Loucy (cell line): ENCODE measurements at regions not wholly inside any gene's neighbourhood (a gene's known extent, or its start where the extent isn't known, plus 50 kb on each side); places are given as distances from the start of the nearest gene placed in this dataset.

Experiments
- H2AFZ ChIP-seq: fragments of 200-600 bp; sonication (generic); 2 replicates; pipeline ENCODE4 v1.6.0; 2016; ENCODE audit warnings: antibody characterized with exemption, mild to moderate bottlenecking, low read length, moderate library complexity
- H3F3A ChIP-seq: fragments of 200-600 bp; 2 replicates; pipeline ENCODE4 v1.6.0; 2016; ENCODE audit warnings: antibody characterized with exemption, low read depth, mild to moderate bottlenecking
- H3K27me3 ChIP-seq: fragments of 200-600 bp; sonication (generic); 2 replicates; pipeline ENCODE4 v1.6.1; 2014; ENCODE audit warnings: low read length, mild to moderate bottlenecking; ENCODE audit not compliant: insufficient read depth, poor library complexity, severe bottlenecking
- H3K36me3 ChIP-seq: fragments of 200-600 bp; sonication (generic); 2 replicates; pipeline ENCODE4 v1.6.1; 2016; ENCODE audit warnings: low read length; ENCODE audit not compliant: insufficient read depth
- H3K4me1 ChIP-seq: fragments of 200-600 bp; sonication (generic); 2 replicates; pipeline ENCODE4 v1.5.1; 2014; ENCODE audit warnings: low read length, mild to moderate bottlenecking; ENCODE audit not compliant: insufficient read depth, poor library complexity, severe bottlenecking
- H3K4me2 ChIP-seq: fragments of 200-600 bp; sonication (generic); 2 replicates; pipeline ENCODE4 v1.6.0; 2014; ENCODE audit warnings: antibody characterized with exemption, low read length, low read depth, mild to moderate bottlenecking; ENCODE audit not compliant: poor library complexity, severe bottlenecking
- H3K4me3 ChIP-seq: fragments of 200-600 bp; sonication (generic); 2 replicates; pipeline ENCODE4 v1.5.1; 2014; ENCODE audit warnings: low read length, mild to moderate bottlenecking, mixed read lengths; ENCODE audit not compliant: poor library complexity, severe bottlenecking
- H3K79me2 ChIP-seq: fragments of 200-600 bp; sonication (generic); 2 replicates; pipeline ENCODE4 v1.6.1; 2014; ENCODE audit warnings: low read length; ENCODE audit not compliant: insufficient read depth
- H3K9ac ChIP-seq: fragments of 200-600 bp; sonication (generic); 2 replicates; pipeline ENCODE4 v1.6.0; 2014; ENCODE audit warnings: mild to moderate bottlenecking, low read depth, low read length, moderate library complexity; ENCODE audit not compliant: poor library complexity, severe bottlenecking
- H3K9me2 ChIP-seq: fragments of 200-600 bp; sonication (generic); replicated peaks from 2 replicates; pipeline ENCODE4 v1.6.1; 2016; ENCODE audit warnings: low read depth, low read length, mixed read lengths
- H3K9me3 ChIP-seq: fragments of 200-600 bp; sonication (generic); 2 replicates; pipeline ENCODE4 v1.6.1; 2014; ENCODE audit warnings: mild to moderate bottlenecking, antibody characterized with exemption, low read length, low read depth; ENCODE audit not compliant: insufficient read depth
- H4K20me1 ChIP-seq: fragments of 200-600 bp; sonication (generic); 2 replicates; pipeline ENCODE4 v1.6.0; 2014; ENCODE audit warnings: antibody characterized with exemption, low read length, mild to moderate bottlenecking; ENCODE audit not compliant: insufficient read depth, poor library complexity, severe bottlenecking
- EZH2phosphoT487 ChIP-seq: fragments of 200-600 bp; IDR thresholded peaks from 2 replicates; pipeline ENCODE4 v1.6.1; 2018; ENCODE audit warnings: antibody characterized with exemption, mild to moderate bottlenecking, moderate library complexity, borderline replicate concordance
- TF ChIP-seq, protein P1 (sequence below): fragments of 200-600 bp; sonication (generic); conservative IDR thresholded peaks from 2 replicates; pipeline ENCODE4 v1.5.1; 2014; ENCODE audit warnings: mild to moderate bottlenecking, antibody characterized with exemption, low read length

DNA sequence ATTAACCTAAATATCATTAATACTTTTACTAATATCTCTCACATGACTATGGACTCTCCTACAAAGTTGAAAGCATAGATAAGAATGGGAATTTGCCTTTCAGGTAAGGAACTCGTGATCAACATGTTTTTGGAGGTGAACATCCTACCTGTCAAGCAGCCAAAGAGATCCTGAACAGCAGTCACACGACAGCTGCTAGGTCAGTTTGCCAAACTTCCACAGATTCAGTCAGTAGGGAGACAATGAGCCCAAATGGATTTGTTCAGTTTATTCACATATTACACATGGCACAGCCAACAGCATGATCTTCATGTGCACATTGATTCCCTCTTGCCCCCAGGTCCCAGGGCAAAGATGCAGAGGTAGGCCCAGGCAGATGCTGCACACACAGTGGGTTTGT lies 86.1 kb upstream of the LOC128125822 start:
- no peaks in the 10 kb centered on the region for H4K20me1 ChIP-seq
- no peak overlapping the region for H3K4me2 ChIP-seq
- no peak overlapping the region for H3K9ac ChIP-seq
- no peak for TF ChIP-seq EZH2phosphoT487
- TF ChIP-seq, protein P1, sequence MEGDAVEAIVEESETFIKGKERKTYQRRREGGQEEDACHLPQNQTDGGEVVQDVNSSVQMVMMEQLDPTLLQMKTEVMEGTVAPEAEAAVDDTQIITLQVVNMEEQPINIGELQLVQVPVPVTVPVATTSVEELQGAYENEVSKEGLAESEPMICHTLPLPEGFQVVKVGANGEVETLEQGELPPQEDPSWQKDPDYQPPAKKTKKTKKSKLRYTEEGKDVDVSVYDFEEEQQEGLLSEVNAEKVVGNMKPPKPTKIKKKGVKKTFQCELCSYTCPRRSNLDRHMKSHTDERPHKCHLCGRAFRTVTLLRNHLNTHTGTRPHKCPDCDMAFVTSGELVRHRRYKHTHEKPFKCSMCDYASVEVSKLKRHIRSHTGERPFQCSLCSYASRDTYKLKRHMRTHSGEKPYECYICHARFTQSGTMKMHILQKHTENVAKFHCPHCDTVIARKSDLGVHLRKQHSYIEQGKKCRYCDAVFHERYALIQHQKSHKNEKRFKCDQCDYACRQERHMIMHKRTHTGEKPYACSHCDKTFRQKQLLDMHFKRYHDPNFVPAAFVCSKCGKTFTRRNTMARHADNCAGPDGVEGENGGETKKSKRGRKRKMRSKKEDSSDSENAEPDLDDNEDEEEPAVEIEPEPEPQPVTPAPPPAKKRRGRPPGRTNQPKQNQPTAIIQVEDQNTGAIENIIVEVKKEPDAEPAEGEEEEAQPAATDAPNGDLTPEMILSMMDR, result no peak
- H3K27me3 ChIP-seq, result no peaks in the 10 kb centered on the region
- H3K4me3 ChIP-seq, result no peak overlapping the region
- H3K9me3 ChIP-seq, result no peaks in the 10 kb centered on the region
- H3K4me1 ChIP-seq, result no peaks in the 10 kb centered on the region
- H2AFZ ChIP-seq, result no peak overlapping the region
- no peaks in the 10 kb centered on the region for H3K9me2 ChIP-seq
- no peaks in the 10 kb centered on the region for H3K79me2 ChIP-seq
- no peaks in the 10 kb centered on the region for H3F3A ChIP-seq
- H3K36me3 ChIP-seq, result no peaks in the 10 kb centered on the region

DNA sequence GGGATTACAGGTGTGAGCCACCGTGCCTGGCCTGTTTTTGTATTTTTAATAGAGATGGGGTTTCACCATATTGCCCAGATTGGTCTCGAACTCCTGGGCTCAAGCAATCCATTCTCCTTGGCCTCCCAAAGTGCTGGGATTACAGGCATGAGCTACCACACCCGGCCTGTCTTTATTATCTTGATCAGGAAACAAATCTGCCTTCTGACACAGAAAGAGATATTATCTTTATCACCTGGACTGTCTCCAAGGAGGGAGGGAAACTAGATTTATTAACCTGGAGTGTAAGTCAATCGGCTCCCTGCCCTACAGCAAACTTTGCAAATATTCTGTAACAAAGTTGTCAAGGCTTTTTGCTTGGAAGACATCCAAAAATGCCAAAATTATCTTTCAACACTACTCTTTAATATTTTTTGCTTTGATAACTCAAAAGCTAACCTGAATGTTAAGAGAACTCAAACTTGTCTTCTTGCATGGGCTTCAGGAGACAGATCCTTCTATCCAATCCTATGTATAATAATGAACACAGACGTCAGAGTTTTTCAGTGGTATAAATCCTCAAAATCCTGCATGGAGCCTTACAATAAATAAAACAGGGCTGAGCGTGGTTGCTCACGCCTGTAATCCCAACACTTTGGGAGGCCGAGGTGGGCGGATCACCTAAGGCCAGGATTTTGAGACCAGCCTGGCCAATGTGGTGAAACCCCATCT lies 85.0 kb upstream of the LOC128125822 start:
- Histone ChIP-seq H3K4me2 (no peak overlapping the region), H2AFZ (no peak overlapping the region), H3K4me3 (no peak overlapping the region), H3K27me3 (no peaks in the 10 kb centered on the region), H3F3A (no peaks in the 10 kb centered on the region), H3K36me3 (no peaks in the 10 kb centered on the region), H3K9me3 (no peaks in the 10 kb centered on the region), H4K20me1 (no peaks in the 10 kb centered on the region), H3K79me2 (no peaks in the 10 kb centered on the region), H3K9me2 (no peaks in the 10 kb centered on the region), H3K9ac (no peak overlapping the region), H3K4me1 (no peaks in the 10 kb centered on the region)
- TF ChIP-seq EZH2phosphoT487, result no peak
- TF ChIP-seq, protein P1, result no peak

- Histone ChIP-seq H3K27me3 (no peaks in the 10 kb centered on the region), H3K4me3 (no peak overlapping the region), H3K4me1 (no peaks in the 10 kb centered on the region), H3K9ac (no peak overlapping the region), H3K79me2 (no peaks in the 10 kb centered on the region), H4K20me1 (no peaks in the 10 kb centered on the region), H3K36me3 (no peaks in the 10 kb centered on the region), H3K9me2 (no peaks in the 10 kb centered on the region), H2AFZ (no peak overlapping the region), H3K9me3 (no peaks in the 10 kb centered on the region), H3F3A (no peaks in the 10 kb centered on the region), H3K4me2 (no peak overlapping the region)
- TF ChIP-seq, protein P1, result no peak
- no peak for TF ChIP-seq EZH2phosphoT487
Measured at GRCh38 chr6:63491119-63491518, 81.2 kb upstream of the LOC128125822 start.
